Adrenal gland (tissue), 9 donors: ENCODE measurements at regions not wholly inside any gene's neighbourhood (a gene's known extent, or its start where the extent isn't known, plus 50 kb on each side); places are given as distances from the start of the nearest gene placed in this dataset.

ENCODE experiments used
- DNase-seq, 7 donors: peaks; one replicate each; pipeline ENCODE4 v3.0.0-alpha.2; 2019 to 2020
- H3K27ac ChIP-seq, 5 donors: fragments of 200-600 bp; sonication (generic) in 4 of 5; 1 replicate in 3 of 5; 2 replicates in 2 of 5; pipeline versions ENCODE4 v1.5.1 to v1.8.0; 2016 to 2020; ENCODE audit warnings: mild to moderate bottlenecking in 1 of 5
- H3K27me3 ChIP-seq: fragments of 200-600 bp; 2 replicates; pipeline ENCODE4 v1.8.0; 2021
- H3K36me3 ChIP-seq, 2 donors: fragments of 200-600 bp; replicated peaks in 1 of 2; 1 replicate in 1 of 2; 2 replicates in 1 of 2; pipeline versions ENCODE4 v1.5.1 to v1.8.0; 2018 to 2022
- H3K4me1 ChIP-seq, 2 donors: fragments of 200-600 bp; replicated peaks in 1 of 2; 1 replicate in 1 of 2; 2 replicates in 1 of 2; pipeline versions ENCODE4 v1.5.1 to v1.8.0; 2018 to 2021
- H3K4me3 ChIP-seq, 4 donors: fragments of 200-600 bp; sonication (generic) in 3 of 4; one replicate each; pipeline ENCODE4 v1.5.1; 2016 to 2018
- H3K9me3 ChIP-seq, 3 donors: fragments of 200-600 bp; sonication (generic) in 1 of 3; replicated peaks in 1 of 3; 1 replicate in 2 of 3; 2 replicates in 1 of 3; pipeline versions ENCODE4 v1.5.1 to v1.8.0; 2016 to 2021
- POLR2A ChIP-seq, 2 donors: fragments of 450-650 bp; IDR thresholded peaks; one replicate each; pipeline ENCODE4 v1.6.1; 2017; ENCODE audit warnings: antibody characterized with exemption in 2 of 2, mild to moderate bottlenecking in 2 of 2, moderate library complexity in 1 of 2
- WGBS, 4 donors: extraction: QIAGEN DNeasy Blood & Tissue Kit in 2 of 4; methylation state at CpG; one replicate each; pipeline versions ENCODE4 v1.1.5 to v1.1.7; 2013 to 2017; 5-methylcytosine and 5-hydroxymethylcytosine counted together
- intact Hi-C, 2 donors: fragments of 100-400 bp; cut with DNase I; formaldehyde crosslinking; loops; one replicate each; pipeline versions ENCODE4 v1.14.1 to v1.15.0; 2022 to 2023
- TF ChIP-seq, protein P1 (sequence below), 6 experiments: fragments of 450-650 bp in 4 of 6; fragments of 200-600 bp in 2 of 6; sonication (generic) in 1 of 6; IDR thresholded peaks; 1 replicate in 5 of 6; 2 replicates in 1 of 6; pipeline versions ENCODE4 v1.5.1 to v1.8.0; 2016 to 2021; ENCODE audit warnings: antibody characterized with exemption in 6 of 6, mild to moderate bottlenecking in 2 of 6, moderate library complexity in 1 of 6
- donor health status: healthy with polysubstance abuse.
- donor health status: Bipolar disorder and iron deficiency.
- donor health status: DM: yes; HTN: yes; CAD: no.
- donor health status: DM: no; HTN: no; CAD: no.
- donor health status: DM: no; HTN: no; CAD: no.

DNA sequence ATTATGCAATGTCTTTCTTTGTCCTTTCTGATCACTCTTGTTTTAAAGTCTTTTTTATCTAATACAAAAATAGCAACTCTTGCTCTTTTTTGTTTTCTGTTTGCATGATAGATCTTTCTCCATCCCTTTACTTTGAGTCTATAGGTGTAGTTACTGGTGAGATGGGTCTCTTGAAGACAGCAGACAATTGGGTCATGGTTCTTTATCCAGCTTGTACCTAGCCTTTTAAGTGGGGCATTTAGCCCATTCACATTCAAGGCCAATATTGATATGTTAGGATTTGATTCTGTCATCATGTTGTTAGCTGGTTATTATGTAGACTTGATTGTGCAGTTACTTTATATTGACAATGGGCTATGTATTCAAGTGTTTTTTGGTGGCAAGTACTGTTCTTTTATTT, 245.9 kb upstream of the TARS1 start:
- no peaks in the 10 kb centered on the region for H3K27me3 ChIP-seq
- intact Hi-C loops = no loop called here
- TF ChIP-seq, protein P1, sequence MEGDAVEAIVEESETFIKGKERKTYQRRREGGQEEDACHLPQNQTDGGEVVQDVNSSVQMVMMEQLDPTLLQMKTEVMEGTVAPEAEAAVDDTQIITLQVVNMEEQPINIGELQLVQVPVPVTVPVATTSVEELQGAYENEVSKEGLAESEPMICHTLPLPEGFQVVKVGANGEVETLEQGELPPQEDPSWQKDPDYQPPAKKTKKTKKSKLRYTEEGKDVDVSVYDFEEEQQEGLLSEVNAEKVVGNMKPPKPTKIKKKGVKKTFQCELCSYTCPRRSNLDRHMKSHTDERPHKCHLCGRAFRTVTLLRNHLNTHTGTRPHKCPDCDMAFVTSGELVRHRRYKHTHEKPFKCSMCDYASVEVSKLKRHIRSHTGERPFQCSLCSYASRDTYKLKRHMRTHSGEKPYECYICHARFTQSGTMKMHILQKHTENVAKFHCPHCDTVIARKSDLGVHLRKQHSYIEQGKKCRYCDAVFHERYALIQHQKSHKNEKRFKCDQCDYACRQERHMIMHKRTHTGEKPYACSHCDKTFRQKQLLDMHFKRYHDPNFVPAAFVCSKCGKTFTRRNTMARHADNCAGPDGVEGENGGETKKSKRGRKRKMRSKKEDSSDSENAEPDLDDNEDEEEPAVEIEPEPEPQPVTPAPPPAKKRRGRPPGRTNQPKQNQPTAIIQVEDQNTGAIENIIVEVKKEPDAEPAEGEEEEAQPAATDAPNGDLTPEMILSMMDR (IDR thresholded peaks at IDR 0.05) = no peak
- TF ChIP-seq POLR2A (IDR thresholded peaks at IDR 0.05) = no peak
- no peak overlapping the region for H3K4me3 ChIP-seq
- no peaks in the 10 kb centered on the region for H3K9me3 ChIP-seq
- no peak overlapping the region for H3K27ac ChIP-seq
- H3K36me3 ChIP-seq = no peaks in the 10 kb centered on the region
- no peak for DNase-seq
- peaks cover 5 to 12% of the 10 kb centered on the region in 2 donors for H3K4me1 ChIP-seq

DNA sequence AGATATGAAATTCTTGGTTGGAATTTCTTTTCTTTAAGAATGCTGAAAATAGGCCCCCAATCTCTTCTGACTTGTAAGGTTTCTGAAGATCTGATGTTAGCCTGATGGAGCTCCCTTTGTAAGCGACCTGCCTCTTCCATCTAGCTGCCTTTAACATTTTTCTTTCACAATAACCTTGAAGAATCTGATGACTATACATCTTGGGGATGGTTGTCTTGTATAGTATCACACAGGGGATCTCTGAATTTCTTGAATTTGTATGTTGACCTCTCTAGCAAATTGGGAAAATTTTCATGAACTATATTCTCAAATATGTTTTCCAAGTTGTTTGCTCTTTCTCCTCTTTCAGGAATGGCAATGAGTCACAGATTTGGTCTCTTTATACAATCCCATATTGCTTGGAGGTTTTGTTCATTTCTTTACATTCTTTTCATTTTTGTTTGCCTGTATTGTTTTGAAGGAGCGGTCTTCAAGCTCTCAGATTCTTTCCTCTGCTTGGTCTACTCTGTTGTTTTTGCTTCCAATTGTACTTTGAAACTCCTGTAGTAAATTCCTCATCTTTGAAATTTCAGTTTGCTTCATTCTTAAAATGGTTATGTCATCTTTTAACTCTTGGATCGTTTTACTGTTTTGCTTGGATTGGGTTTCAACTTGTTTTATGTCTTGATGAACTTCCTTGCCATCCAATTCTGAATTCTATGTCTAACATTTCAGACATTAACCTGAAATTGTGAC, 245.2 kb upstream of the TARS1 start:
- Histone ChIP-seq H3K27me3 (no peaks in the 10 kb centered on the region), H3K36me3 (no peaks in the 10 kb centered on the region), H3K9me3 (no peaks in the 10 kb centered on the region), H3K27ac (no peak overlapping the region), H3K4me3 (no peak overlapping the region), H3K4me1 (peaks cover 5 to 13% of the 10 kb centered on the region in 2 donors)
- intact Hi-C loops = no loop called here
- WGBS, 4 donors = 81 to 92% (median 83%) methylated on average over 3 of the region's 3 CpGs
- TF ChIP-seq, protein P1 (IDR thresholded peaks at IDR 0.05) = no peak
- no peak for TF ChIP-seq POLR2A (IDR thresholded peaks at IDR 0.05)
- no peak for DNase-seq

DNA sequence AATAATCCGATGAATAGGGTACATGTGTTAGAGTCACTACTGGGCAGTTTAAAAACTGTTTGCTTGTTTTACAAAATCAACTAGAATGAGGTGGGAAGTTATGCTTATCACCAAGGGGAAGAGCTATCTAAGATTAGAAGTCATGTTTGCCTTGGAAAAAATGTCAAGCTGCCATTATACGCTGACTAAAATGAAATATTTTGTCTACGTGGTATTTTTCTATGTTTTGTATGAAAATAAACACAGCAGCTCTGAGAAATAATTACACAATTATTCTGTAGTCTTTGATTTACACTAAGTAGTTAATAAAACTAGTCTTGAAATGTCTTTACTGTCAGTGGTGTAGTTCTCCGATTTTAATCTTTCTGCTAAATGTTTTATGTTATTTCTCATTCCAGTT, 241.9 kb upstream of the TARS1 start:
- WGBS, 4 donors = 22 to 37% (median 27%) methylated on average over 4 of the region's 4 CpGs
- H3K27ac ChIP-seq = no peak overlapping the region
- intact Hi-C loops = no loop called here
- no peaks in the 10 kb centered on the region for H3K9me3 ChIP-seq
- TF ChIP-seq POLR2A (IDR thresholded peaks at IDR 0.05) = no peak
- TF ChIP-seq, protein P1 (IDR thresholded peaks at IDR 0.05) = no peak
- peak overlapping the region in 1 of 4 donors; percentile 20 for H3K4me3 ChIP-seq
- H3K4me1 ChIP-seq = peaks cover 5 to 13% of the 10 kb centered on the region in 2 donors
- no peaks in the 10 kb centered on the region for H3K36me3 ChIP-seq
- no peaks in the 10 kb centered on the region for H3K27me3 ChIP-seq
- no peak for DNase-seq

DNA sequence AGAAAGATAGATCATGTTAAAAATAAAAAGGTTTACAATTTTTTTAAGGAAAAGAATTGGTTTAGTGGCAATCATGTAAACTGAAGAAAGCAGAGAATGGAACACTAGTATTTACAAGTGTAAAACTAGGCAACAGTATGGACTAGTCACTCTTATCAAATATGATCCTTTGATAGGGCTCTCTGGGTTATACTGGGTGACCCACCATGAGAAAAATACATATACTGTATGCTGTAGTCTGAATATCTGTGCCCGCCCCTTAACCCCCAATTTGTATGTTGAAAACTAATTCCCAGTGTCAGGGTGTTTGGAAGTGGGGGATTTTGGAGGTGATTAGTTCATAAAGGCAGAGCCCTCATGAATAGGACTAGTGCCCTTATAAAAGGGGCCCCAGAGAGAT, 236.8 kb upstream of the TARS1 start:
- Histone ChIP-seq H3K27ac (no peak overlapping the region), H3K4me3 (no peak overlapping the region), H3K27me3 (no peaks in the 10 kb centered on the region), H3K9me3 (no peaks in the 10 kb centered on the region), H3K4me1 (peaks cover 9 to 30% of the 10 kb centered on the region in 2 donors), H3K36me3 (no peaks in the 10 kb centered on the region)
- intact Hi-C loops = no loop called here
- WGBS, 4 donors = 88 to 100% (median 97%) methylated on average over 1 of the region's 1 CpG
- TF ChIP-seq POLR2A (IDR thresholded peaks at IDR 0.05) = no peak
- TF ChIP-seq, protein P1 (IDR thresholded peaks at IDR 0.05) = no peak
- DNase-seq = no peak
